H1 (cell line): ENCODE measurements at regions not wholly inside any gene's neighbourhood (a gene's known extent, or its start where the extent isn't known, plus 50 kb on each side); places are given as distances from the start of the nearest gene placed in this dataset.

ENCODE experiments used
- SRF ChIP-seq: IDR thresholded peaks from 2 replicates; pipeline ENCODE4 v1.6.1; 2011; ENCODE audit warnings: mild to moderate bottlenecking, low read depth, low read length, moderate library complexity
- TF ChIP-seq, protein P1 (sequence below): fragments of 300-600 bp; sonication (generic); IDR thresholded peaks from 2 replicates; pipeline ENCODE4 v1.7.1; 2012; ENCODE audit warnings: low read length, moderate library complexity, mild to moderate bottlenecking, inconsistent platforms; ENCODE audit not compliant: insufficient replicate concordance

- TF ChIP-seq, protein P1, sequence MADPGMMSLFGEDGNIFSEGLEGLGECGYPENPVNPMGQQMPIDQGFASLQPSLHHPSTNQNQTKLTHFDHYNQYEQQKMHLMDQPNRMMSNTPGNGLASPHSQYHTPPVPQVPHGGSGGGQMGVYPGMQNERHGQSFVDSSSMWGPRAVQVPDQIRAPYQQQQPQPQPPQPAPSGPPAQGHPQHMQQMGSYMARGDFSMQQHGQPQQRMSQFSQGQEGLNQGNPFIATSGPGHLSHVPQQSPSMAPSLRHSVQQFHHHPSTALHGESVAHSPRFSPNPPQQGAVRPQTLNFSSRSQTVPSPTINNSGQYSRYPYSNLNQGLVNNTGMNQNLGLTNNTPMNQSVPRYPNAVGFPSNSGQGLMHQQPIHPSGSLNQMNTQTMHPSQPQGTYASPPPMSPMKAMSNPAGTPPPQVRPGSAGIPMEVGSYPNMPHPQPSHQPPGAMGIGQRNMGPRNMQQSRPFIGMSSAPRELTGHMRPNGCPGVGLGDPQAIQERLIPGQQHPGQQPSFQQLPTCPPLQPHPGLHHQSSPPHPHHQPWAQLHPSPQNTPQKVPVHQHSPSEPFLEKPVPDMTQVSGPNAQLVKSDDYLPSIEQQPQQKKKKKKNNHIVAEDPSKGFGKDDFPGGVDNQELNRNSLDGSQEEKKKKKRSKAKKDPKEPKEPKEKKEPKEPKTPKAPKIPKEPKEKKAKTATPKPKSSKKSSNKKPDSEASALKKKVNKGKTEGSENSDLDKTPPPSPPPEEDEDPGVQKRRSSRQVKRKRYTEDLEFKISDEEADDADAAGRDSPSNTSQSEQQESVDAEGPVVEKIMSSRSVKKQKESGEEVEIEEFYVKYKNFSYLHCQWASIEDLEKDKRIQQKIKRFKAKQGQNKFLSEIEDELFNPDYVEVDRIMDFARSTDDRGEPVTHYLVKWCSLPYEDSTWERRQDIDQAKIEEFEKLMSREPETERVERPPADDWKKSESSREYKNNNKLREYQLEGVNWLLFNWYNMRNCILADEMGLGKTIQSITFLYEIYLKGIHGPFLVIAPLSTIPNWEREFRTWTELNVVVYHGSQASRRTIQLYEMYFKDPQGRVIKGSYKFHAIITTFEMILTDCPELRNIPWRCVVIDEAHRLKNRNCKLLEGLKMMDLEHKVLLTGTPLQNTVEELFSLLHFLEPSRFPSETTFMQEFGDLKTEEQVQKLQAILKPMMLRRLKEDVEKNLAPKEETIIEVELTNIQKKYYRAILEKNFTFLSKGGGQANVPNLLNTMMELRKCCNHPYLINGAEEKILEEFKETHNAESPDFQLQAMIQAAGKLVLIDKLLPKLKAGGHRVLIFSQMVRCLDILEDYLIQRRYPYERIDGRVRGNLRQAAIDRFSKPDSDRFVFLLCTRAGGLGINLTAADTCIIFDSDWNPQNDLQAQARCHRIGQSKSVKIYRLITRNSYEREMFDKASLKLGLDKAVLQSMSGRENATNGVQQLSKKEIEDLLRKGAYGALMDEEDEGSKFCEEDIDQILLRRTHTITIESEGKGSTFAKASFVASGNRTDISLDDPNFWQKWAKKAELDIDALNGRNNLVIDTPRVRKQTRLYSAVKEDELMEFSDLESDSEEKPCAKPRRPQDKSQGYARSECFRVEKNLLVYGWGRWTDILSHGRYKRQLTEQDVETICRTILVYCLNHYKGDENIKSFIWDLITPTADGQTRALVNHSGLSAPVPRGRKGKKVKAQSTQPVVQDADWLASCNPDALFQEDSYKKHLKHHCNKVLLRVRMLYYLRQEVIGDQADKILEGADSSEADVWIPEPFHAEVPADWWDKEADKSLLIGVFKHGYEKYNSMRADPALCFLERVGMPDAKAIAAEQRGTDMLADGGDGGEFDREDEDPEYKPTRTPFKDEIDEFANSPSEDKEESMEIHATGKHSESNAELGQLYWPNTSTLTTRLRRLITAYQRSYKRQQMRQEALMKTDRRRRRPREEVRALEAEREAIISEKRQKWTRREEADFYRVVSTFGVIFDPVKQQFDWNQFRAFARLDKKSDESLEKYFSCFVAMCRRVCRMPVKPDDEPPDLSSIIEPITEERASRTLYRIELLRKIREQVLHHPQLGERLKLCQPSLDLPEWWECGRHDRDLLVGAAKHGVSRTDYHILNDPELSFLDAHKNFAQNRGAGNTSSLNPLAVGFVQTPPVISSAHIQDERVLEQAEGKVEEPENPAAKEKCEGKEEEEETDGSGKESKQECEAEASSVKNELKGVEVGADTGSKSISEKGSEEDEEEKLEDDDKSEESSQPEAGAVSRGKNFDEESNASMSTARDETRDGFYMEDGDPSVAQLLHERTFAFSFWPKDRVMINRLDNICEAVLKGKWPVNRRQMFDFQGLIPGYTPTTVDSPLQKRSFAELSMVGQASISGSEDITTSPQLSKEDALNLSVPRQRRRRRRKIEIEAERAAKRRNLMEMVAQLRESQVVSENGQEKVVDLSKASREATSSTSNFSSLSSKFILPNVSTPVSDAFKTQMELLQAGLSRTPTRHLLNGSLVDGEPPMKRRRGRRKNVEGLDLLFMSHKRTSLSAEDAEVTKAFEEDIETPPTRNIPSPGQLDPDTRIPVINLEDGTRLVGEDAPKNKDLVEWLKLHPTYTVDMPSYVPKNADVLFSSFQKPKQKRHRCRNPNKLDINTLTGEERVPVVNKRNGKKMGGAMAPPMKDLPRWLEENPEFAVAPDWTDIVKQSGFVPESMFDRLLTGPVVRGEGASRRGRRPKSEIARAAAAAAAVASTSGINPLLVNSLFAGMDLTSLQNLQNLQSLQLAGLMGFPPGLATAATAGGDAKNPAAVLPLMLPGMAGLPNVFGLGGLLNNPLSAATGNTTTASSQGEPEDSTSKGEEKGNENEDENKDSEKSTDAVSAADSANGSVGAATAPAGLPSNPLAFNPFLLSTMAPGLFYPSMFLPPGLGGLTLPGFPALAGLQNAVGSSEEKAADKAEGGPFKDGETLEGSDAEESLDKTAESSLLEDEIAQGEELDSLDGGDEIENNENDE = no peak
- TF ChIP-seq SRF = no peak
Observed at GRCh38 chr1:30811187-30811586, 53.6 kb upstream of the LAPTM5 start (continued).
